NCI-H446 treated with DMSO at 0.1 percent for 48 hours (cell line): ENCODE measurements at regions not wholly inside any gene's neighbourhood (a gene's known extent, or its start where the extent isn't known, plus 50 kb on each side); places are given as distances from the start of the nearest gene placed in this dataset.
"Not testable (repeated sequence)": the region's sequence is repeated elsewhere in the genome, so short reads cannot be mapped to it uniquely, and the experiment has no call there.

ENCODE experiments used
- DNase-seq: peaks from one replicate; lab custom pipeline; 2025; lab: John Stamatoyannopoulos, UW

DNA sequence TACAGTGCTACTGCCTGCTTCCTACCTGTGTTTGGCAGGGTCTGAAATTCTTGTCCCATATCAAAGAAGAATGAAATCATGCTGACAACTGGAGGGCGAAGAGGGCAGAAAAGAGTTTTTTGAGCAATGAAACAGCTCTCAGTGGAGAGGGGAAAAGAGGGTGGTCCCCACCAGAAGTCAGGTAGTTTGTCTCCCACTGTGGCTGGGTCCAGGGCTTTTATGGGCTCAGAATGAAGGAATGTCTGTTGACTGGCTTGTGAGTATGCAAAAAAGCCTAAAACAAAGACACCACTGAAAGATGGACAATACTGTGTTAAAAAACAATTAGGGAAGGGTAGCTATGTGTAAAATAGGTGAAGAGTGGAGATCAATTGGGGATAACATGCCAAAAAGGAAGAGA lies 115.0 kb downstream of the ADAM29 start:
- no peak for DNase-seq

DNA sequence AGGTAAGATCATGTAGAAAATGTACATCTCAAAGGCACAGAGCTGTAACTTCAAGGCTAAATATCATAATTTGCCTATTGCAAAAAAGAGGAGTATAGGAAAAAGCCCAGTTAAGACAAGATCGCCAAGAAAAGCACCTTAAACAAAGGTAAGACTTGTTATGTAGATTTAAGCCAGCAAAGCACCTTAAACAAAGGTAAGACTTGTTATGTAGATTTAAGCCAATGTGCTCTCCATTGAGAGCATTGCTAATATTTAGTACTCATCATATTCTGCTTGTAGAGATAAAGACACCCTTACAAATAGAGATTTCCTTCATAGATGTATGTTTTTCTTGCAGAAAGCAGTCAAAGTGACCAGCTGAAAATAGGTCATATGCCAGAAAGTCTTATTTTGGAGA lies 115.8 kb downstream of the ADAM29 start:
- no peak for DNase-seq

DNA sequence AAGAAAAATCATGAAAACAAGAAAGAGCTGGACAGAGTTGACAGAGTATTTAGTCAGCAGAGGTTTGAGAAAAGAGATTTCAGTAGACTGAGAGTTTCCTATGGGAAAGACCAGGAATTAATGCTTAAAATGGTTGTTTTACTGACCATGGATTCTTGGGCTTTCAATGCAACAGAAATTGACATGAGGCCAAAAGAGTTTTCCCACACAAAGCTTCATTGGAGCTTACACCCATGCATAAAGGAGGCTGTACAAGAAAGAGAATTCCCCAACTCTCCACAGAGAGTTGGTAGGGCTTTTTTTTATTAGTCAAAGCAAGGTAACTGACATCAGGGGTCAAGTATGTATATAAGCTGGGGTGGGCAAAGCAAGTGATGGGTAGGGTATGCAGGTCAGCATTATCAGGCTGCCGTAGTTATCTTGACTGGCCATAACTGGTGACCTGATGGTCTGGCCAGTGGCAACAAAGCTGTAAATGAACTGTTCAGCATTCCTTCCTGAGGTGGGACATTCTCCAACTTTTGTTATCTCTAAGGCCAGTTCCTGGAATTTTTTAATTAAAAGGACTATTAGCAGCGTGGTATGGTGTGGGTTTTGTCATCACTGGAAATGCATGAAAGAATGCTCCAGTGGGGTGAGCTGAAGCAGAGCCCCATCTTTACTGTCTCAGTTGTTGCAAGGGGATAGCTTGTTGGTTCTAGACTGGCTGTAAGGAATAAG lies 117.0 kb downstream of the ADAM29 start:
- DNase-seq, result no peak

DNA sequence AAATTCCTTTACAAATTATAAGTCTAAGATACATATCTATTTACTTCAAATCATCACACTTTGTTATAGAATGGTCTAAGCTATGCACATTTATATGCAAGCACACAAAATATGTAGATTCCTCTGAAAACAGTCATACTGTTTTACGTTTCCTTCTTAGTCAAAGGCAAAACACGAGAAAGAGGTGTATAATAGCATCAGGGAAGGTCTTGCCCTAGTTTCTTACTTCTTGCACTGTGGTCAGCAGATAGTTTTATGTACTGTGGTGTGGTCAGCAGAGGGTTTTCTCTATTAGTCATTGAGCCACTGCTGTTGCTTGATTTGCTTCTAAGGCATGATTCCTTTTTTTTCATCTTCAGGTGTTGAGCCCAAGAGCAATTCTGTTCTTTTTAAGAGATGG lies 117.7 kb downstream of the ADAM29 start:
- no peak for DNase-seq

DNA sequence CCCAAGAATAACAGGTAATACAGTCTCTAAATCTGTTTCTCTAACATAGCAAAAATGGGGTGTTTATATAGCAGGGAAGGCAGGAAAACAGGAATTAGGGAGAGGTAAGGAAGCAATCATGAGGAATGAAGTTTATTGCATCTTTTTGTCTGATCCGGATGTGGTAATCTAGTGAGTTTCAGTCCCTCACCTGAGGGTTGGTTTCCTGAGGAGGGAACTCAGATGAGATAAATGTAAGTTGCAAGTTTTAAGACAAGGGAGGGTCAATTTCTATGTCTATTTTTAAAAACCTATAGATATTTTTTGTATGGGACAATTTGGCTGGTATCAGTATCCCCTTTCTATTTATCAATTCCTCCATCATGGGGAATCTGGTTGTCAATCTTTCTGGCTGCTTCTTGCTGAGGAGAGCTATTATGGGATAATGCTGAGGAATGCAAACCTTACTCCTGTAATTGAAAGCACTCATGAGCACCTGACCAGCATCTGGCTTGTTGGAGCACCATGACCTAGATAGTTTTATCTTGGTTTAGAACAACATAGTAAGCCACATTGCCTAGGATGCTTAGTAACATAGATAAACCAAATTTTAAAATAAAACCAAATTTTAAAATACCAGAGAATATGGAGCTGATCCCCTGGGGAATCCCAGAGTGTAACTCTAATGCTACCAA lies 130.1 kb downstream of the ADAM29 start:
- no peak for DNase-seq

DNA sequence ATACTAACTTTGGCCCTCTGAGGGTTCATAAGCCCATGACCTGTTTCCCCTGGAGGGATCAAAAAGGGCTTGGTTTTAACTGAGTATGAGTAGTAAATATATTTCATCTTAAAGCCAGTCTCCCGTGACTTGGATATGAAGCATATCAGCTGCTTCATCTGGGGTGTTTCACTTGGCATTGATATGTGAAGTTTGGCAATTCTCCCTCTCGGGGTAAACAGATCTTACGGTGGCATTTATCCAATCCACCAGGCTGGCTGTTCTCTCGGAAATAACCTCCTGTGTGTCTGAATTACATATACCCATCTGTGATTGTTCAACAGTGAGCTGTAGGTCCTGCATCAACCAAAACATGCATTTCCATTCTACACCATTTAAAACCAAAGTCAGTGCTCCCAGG lies 130.7 kb downstream of the ADAM29 start:
- DNase-seq, result no peak

DNA sequence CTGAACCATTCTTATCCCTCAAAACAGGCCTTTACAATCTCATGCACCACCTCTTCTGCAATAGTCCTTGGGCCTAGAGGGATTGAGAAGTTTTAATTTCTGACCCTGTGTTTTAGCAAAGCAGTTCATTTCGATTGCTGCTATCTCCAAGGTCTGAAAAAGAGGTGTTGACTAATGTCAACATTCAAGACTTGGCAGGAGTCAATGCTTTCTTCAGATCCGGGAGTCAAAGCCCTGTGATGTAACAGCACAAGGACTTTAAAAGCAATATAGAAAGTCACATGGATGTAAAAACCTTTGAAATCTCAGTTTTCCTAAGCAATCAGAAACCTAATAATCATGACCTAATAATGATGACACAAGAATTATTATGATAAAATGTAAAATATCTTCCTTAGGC lies 133.8 kb downstream of the ADAM29 start:
- no peak for DNase-seq

DNA sequence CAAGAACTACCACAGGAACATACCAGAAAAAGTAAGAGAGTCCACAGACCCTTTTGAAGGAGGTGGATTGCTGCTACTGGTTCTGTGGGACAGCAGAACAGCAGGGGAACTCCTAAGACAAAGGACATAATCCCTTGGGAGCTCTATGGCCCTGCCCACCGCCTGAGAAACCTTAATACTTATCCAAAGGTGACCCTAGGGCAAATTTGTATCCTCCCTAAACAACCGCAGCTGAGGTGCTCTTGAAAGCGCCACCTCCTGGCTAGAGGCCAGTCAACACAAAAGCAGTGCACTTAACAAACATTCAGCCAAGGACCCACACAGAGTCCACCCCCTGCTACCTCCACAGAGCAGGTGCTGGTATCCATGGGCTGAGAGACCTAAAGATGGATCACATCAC lies 136.8 kb downstream of the ADAM29 start:
- DNase-seq, result no peak

DNA sequence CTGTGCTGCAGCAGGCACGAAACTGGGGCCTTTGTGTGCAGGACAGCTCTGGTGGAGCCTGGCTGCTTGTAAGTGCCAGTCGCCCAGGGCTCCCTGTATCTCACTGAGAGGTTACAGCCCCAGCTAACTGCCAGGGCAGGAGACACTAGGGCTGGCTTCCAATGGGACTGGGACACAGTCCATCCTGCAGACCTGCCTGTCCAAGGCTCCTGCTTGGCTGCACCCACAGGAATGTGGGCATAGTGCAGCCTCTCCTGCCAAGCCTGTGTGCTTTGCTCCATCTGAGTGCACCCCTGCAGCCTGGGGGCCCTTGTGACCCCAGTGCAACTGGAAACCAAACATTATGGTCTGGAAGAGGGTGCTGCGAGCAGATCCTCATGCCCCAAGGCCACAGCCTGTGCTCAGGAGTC lies 144.0 kb downstream of the ADAM29 start:
- no peak for DNase-seq

DNA sequence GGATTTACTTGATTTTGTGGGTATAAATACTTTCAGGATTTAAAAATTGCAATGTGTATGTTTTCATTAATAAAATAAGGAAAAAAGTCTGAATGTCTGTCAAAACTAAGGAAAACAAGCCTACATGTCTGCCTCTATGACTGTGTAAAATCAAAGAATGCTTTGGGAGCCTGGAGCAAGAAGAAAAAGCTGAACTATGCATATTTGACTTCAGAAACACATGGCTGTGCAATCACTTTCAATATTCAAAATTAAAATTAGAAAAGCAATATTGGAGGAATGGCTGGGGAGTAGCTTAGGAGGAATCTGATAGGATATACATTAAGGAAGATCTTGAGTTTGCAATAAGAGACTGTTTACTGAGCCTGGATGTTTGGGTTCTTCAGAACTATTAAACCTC lies 147.1 kb downstream of the ADAM29 start:
- DNase-seq, result no peak

DNA sequence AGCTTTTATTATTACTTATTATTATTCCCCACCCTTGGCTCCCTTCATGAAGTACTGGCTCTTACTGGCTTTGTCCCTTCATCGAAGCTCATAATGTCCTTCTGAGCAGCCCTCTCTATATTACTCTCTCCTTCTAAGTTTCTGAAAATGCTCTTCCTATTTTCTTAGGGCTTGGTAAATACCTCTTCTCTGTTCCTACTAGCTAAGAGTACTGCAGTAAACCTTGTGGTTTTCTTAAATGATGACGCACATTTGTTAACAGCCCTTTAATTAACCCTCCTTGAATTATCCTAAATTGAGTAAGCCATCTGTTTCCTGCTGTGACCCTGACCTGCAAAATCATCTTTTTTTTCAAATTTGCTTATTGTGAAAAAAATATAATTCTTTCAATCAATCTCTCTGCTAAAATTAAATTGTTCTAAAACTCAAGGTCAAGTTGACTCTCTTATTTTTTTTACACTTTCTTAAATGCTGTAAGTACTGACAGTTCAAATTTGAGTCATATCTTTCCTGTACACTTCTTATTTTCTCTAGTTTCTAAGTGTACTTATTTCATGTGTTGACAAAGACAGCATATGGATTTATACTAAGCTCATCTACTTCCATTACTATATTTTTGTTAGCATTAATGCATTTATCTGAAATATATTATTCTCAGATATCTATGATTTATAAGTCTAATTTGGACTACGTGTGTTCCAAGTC lies 148.9 kb downstream of the ADAM29 start:
- no peak for DNase-seq

DNA sequence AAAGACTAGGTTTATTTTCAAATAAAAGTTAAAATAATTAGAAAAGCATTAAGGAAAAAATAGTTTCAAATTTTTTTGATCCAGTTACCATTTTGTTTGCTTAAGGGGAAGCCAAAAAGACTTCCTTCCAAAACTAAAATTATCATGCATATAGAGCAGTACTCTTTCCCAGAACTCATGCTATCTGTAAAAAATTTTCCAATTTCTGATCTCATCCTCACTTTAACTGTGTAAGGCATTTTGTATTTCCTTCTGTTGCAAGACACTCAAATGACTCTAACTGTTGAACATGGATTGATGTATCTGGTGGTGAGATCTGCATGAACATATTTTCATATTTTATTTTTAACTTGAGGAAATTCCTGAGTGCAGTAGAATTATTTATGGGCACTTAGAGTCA lies 150.1 kb downstream of the ADAM29 start:
- DNase-seq, result no peak

DNA sequence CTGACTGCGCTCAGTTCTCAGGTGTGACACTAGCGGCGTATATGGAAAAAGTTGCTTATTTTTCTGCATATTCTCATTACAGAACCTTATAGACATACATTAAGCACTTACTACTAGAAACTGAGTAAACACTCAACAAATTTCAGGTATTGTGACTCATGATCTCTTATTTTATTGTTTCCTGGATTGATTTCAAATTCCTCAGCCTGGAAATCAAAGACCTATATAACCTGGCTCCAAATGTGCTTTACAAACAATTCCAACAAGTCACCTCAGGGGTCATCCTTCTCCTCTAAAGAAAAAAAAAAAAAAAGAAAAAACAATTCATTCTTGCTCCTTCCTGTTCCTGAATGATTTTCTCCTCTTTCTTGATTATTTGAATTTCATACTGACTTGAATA lies 152.3 kb downstream of the ADAM29 start:
- no peak for DNase-seq

DNA sequence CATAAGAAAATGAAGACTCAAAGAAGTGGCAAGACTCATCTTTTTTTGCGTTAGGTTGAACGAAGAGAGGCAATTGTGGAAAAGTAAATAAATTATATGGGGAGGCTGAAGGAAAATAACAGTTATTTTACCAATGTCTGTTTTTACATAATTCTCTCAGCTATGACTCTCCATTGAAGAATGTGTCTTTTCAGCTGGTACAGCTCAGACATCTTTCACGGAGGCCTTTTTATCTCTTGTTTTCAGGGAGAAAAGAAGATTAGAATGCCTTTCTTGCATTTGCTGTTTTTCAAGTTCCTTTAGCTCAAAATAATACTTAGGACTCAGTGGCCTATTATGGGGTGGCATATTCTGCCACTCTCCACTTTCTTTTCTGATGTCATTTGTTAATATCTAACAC lies 153.0 kb downstream of the ADAM29 start:
- DNase-seq, result no peak

DNA sequence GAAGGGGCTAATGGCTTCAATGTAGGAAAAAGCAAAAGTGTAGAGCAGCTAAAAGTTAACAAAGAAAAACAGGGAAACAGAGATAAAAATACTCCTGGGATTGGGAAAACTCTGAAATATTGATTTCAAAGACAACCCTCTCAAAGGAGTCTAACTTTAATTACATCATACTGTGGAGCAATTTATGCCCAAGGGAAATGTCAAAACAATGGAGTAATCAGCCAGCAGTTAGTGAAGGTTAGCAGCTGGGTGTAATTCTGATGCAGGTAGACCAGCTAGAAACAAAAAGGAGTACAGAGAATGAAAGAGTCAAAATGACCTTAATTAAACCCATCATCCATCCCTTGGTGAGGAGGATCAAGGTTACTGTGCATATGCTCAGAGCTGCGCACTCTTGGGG lies 169.0 kb downstream of the ADAM29 start:
- DNase-seq, result no peak

DNA sequence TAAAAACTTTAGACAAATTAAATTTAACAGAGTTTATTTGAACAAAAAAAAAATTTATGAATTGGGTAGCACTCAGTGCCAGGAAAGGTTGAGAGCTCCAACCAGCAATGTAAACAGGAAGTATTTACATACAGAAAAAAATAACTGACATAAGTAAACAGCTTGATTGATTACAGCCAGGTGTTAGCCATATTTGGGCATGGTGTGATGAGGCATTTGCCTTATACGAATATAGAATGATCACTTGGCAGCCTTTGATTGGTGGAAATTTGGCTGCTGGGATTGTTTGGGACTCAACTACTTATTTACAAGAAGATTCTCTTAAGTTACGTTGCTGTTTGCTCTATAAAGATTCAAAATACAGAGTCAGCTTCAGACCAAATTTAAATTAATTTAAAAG lies 172.0 kb downstream of the ADAM29 start:
- DNase-seq, result no peak

DNA sequence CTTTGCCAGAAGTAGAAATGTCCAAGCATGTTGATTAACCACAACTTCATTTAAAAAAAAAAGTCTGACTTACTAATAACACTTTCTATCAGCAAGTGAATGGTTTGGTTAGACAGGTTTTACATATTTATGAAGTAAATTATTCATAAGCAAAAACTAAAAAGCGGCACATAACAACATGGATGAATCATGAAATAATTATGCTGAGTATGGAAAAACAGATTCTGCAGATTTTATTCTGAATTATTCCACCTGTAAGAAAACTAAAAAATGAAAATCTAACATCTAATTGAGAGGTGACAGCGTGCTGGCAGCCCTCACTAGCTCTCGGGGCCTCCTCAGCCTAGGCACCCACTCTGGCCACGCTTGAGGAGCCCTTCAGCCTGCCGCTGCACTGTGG lies 173.5 kb downstream of the ADAM29 start:
- no peak for DNase-seq

DNA sequence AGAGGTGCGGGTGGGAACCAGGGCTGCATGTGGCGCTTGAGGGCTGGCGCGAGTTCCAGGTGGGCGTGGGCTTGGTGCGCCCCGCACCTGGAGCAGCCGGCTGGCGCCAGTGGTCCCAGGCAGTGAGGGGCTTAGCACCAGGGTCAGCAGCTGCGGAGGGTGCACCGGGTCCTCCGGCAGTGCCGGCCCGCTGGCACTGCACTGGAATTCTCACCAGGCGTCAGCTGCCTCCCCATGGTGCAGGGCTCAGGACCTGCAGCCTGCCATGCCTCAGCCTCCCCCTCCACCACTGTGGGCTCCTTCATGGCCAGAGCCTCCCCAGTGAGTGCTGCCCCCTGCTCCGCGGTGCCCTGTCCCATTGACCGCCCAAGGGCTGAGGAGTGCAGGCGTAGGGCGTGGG lies 174.0 kb downstream of the ADAM29 start:
- DNase-seq, result no peak

DNA sequence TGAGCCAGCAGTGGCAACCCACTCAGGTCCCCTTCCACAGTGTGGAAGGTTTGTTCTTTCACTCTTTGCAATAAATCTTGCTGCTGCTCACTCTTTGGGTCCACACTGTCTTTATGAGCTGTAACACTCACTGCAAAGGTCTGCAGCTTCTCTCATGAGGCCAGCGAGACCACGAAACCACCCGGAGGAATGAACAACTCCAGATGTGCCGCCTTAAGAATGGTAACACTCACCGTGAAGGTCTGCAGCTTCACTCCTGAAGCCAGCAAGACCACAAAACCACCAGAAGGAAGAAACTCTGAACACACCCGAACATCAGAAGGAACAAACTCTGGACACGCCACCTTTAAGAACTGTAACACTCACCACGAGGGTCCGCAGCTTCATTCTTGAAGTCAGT lies 174.9 kb downstream of the ADAM29 start:
- DNase-seq, result not testable (repeated sequence)

DNA sequence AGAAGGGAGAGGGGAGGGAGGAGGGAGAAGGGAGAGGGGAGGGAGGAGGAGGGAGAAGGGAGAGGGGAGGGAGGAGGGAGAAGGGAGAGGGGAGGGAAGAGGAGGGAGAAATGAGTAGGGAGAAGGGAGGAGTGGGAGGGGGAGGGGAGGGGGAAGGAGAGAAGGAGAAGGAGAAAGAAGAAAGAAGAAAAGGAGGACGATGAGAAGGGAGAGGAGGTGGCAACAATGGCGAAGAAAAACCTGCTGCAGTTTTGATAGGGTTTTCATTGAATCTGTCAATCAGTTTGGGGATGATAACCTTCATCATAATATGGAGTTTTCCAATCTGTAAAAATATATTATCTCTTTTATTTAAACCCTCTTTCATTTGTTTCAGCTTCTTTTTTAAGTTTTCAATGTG lies 185.2 kb downstream of the ADAM29 start:
- no peak for DNase-seq

DNA sequence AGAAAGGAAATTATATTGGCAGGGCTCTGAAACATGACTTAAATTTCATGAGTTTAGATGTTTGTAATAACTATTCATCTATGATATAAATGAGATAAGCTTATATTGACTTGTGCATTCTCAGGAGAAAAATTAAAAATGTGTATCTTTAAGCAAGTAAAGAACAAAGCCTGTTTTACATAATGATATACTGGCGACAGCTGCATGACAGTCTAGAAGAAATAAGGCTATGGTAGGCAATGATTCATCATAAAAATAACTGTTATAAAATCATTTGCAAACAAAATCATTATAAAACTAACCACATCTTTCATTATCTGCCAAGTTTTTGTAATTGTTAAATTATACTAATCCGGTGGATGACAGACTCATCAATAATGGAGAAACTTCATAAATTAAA lies 188.1 kb downstream of the ADAM29 start:
- DNase-seq, result no peak

DNA sequence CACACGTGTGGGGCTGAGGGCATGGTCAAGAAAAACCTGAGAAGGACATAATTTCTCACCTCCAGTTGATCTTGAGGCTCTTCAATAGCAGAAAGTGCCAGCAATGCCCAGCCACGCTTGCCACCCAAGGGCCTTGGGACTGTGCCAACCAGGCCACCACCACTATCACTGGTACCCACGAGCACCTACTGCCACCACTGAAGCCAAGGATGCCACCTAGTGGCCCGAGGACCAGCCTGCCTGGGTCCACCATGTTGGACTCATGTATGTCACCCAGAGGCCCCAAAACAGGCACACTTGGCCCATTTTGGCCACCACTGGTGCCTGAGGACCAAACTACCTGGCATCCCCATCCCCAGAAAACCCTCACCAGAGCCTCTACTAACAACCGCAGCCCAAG lies 191.8 kb downstream of the ADAM29 start:
- no peak for DNase-seq

DNA sequence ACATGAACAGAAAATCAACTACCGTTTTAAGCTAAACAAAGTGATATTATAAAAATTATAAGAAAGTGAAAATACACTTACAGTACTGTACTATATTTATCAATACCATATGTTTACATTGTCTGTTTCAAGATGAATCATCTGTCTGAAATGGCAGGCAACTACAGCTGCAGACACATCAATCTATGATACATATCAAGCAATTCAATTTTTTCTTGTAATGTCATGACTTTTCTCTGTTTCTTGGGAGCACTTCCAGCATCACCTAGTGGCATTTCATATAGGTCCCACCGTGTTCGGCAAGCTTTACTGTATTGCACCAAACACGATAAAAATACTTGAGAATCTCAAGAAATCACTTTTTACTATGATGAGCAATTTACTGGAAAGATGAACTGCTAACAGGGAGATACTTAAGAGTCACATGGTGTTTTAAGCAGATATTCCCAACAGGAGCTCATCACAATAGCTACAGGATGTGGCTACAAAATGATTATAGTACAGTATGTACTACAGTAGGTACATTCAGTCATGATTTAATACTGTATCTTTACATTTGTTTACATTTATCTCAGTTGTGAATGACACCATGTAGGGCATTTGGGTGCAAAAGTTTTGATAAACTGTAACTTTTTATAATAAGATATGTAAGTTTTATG lies 207.4 kb downstream of the ADAM29 start:
- no peak for DNase-seq
